HEK293 (cell line): ENCODE measurements at regions not wholly inside any gene's neighbourhood (a gene's known extent, or its start where the extent isn't known, plus 50 kb on each side); places are given as distances from the start of the nearest gene placed in this dataset.

Experiments used
- CTCF ChIA-PET: fragments of 350-600 bp; formaldehyde crosslinking; extraction: SDS; loops from one replicate; lab custom pipeline; 2021; ENCODE audit warnings: antibody characterized with exemption; lab: Yijun Ruan, JAX
- POLR2A ChIA-PET: fragments of 300-600 bp; formaldehyde crosslinking; extraction: SDS; loops from one replicate; lab custom pipeline; 2020; ENCODE audit warnings: antibody characterized with exemption, inconsistent platforms; lab: Yijun Ruan, JAX
- H3K27ac ChIP-seq: fragments of 200-500 bp; sonication (Bioruptor generic); 2 replicates; pipeline ENCODE4 v1.5.1; 2014; ENCODE audit warnings: low read depth, low read length, control low read depth, inconsistent platforms; ENCODE audit errors: extremely low read depth
- H3K36me3 ChIP-seq, 2 experiments: fragments of 200-500 bp in 1 of 2; sonication (Bioruptor generic) in 1 of 2; 1 replicate in 1 of 2; 2 replicates in 1 of 2; pipeline ENCODE4 v1.5.1; 2014 to 2017; ENCODE audit warnings: inconsistent platforms in 2 of 2, low read length in 2 of 2; ENCODE audit not compliant: control insufficient read depth in 2 of 2, insufficient read depth in 1 of 2
- H3K4me1 ChIP-seq: fragments of 200-500 bp; sonication (Bioruptor generic); 2 replicates; pipeline ENCODE4 v1.5.1; 2014; ENCODE audit warnings: mild to moderate bottlenecking, low read length, inconsistent platforms; ENCODE audit not compliant: control insufficient read depth, insufficient read depth
- H3K4me3 ChIP-seq: 2 replicates; pipeline ENCODE4 v1.5.1; 2011; ENCODE audit warnings: low read depth, mild to moderate bottlenecking, control low read depth, low read length, moderate library complexity
- H3K9me3 ChIP-seq: fragments of 200-500 bp; sonication (Bioruptor generic); 2 replicates; pipeline ENCODE4 v1.5.1; 2014; ENCODE audit warnings: low read depth, low read length, inconsistent platforms; ENCODE audit not compliant: control insufficient read depth, insufficient read depth
- BCL11B ChIP-seq: fragments of 450-650 bp; formaldehyde crosslinking; IDR thresholded peaks from 2 replicates; pipeline ENCODE4 v1.5.1; 2016; ENCODE audit warnings: low read depth, missing biosample characterization, missing genetic modification characterization
- GLI4 ChIP-seq: fragments of 450-650 bp; formaldehyde crosslinking; IDR thresholded peaks from 2 replicates; pipeline ENCODE4 v1.5.1; 2016; ENCODE audit warnings: missing biosample characterization, missing genetic modification characterization
- HOXC10 ChIP-seq: sonication (generic); formaldehyde crosslinking; IDR thresholded peaks from 2 replicates; pipeline ENCODE4 v1.8.1; 2023; ENCODE audit warnings: mild to moderate bottlenecking, missing genetic modification reagents
- INSM2 ChIP-seq: fragments of 450-650 bp; formaldehyde crosslinking; IDR thresholded peaks from 2 replicates; pipeline ENCODE4 v1.5.1; 2016; ENCODE audit warnings: missing biosample characterization, missing genetic modification characterization
- KLF7 ChIP-seq: fragments of 450-650 bp; formaldehyde crosslinking; IDR thresholded peaks from 2 replicates; pipeline ENCODE4 v1.5.1; 2016; ENCODE audit warnings: missing biosample characterization, missing genetic modification characterization, borderline replicate concordance
- PRDM1 ChIP-seq: fragments of 450-650 bp; formaldehyde crosslinking; IDR thresholded peaks from 2 replicates; pipeline ENCODE4; 2016; ENCODE audit warnings: missing biosample characterization, missing genetic modification characterization
- PRDM6 ChIP-seq: fragments of 450-650 bp; formaldehyde crosslinking; IDR thresholded peaks from 2 replicates; pipeline ENCODE4 v1.5.1; 2017; ENCODE audit warnings: missing biosample characterization, missing genetic modification characterization
- SCRT1 ChIP-seq: fragments of 450-650 bp; formaldehyde crosslinking; IDR thresholded peaks from 2 replicates; pipeline ENCODE4 v1.5.1; 2016; ENCODE audit warnings: missing biosample characterization, missing genetic modification characterization, borderline replicate concordance
- ZNF133 ChIP-seq: fragments of 450-650 bp; formaldehyde crosslinking; IDR thresholded peaks from 2 replicates; pipeline ENCODE4 v1.5.1; 2016; ENCODE audit warnings: missing biosample characterization, missing genetic modification characterization
- ZNF560 ChIP-seq: fragments of 450-650 bp; formaldehyde crosslinking; IDR thresholded peaks from 2 replicates; pipeline ENCODE4 v1.5.1; 2017; ENCODE audit warnings: missing biosample characterization, missing genetic modification characterization, borderline replicate concordance
- ZNF626 ChIP-seq: fragments of 450-650 bp; sonication (Bioruptor Pico); formaldehyde crosslinking; IDR thresholded peaks from 2 replicates; pipeline ENCODE4 v1.5.1; 2018; ENCODE audit warnings: missing biosample characterization, missing genetic modification characterization, inconsistent platforms
- ZNF777 ChIP-seq: fragments of 450-650 bp; formaldehyde crosslinking; IDR thresholded peaks from 2 replicates; pipeline ENCODE4 v1.5.1; 2017; ENCODE audit warnings: missing biosample characterization, missing genetic modification characterization, borderline replicate concordance
- TF ChIP-seq, protein P1 (sequence below): fragments of 450-650 bp; formaldehyde crosslinking; IDR thresholded peaks from 2 replicates; pipeline ENCODE4 v1.5.1; 2016; ENCODE audit warnings: missing biosample characterization, missing genetic modification characterization
- TF ChIP-seq, protein P2 (sequence below): fragments of 450-650 bp; formaldehyde crosslinking; IDR thresholded peaks from 2 replicates; pipeline ENCODE4 v1.5.1; 2017; ENCODE audit warnings: missing biosample characterization, missing genetic modification characterization

DNA sequence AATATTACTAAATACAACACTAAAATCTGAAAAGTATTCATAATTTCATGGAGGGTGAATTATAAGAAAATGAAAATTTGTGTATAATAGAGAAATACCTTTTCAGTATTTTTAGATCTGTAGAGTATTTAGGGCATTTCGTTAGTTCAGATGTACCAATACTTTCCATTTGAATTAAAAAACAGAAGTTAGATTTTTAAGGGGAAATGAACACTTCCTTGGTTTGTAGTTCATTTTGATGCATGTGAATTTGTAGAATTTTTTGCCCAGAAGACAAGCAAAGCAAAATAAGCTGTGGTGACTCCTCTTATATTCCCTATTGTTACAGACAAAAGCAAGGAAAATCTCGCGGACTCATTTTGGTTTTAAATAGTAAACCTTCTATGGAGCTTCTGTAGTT lies 209.0 kb upstream of the RPS23 start (continued):
- TF ChIP-seq, protein P1, sequence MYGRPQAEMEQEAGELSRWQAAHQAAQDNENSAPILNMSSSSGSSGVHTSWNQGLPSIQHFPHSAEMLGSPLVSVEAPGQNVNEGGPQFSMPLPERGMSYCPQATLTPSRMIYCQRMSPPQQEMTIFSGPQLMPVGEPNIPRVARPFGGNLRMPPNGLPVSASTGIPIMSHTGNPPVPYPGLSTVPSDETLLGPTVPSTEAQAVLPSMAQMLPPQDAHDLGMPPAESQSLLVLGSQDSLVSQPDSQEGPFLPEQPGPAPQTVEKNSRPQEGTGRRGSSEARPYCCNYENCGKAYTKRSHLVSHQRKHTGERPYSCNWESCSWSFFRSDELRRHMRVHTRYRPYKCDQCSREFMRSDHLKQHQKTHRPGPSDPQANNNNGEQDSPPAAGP (tag by site-specific recombination), result no peak
- TF ChIP-seq ZNF777 (tag by site-specific recombination) (no peak), ZNF133 (tag by site-specific recombination) (no peak), KLF7 (tag by site-specific recombination) (no peak), SCRT1 (tag by site-specific recombination) (no peak), BCL11B (no peak)

DNA sequence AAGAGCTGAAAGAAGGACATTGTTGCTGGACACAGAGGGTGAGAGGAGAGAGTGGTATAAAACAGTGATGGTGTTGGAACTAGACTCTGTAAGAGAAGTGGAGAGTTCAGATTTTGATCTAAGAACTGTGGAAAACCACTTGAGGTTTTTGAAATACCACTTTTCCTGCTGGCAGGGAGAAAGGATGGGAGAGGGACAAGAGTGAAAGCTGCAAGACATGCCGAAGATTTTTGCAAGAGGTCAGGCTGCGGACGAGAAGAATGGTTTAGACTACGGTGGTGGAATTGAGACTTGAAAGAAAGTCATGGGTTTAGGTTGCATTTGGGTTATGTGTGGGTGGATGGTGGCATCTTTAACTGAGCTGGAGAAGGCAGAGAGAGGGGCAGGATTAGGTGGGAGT lies 202.2 kb upstream of the RPS23 start:
- Histone ChIP-seq H3K4me1 (no peaks in the 10 kb centered on the region), H3K4me3 (no peak overlapping the region), H3K27ac (no peak overlapping the region), H3K9me3 (no peaks in the 10 kb centered on the region), H3K36me3 (no peaks in the 10 kb centered on the region)
- POLR2A ChIA-PET, result no interaction called here
- TF ChIP-seq PRDM1 (tag by site-specific recombination), result peak; percentile 67
- TF ChIP-seq, protein P2, sequence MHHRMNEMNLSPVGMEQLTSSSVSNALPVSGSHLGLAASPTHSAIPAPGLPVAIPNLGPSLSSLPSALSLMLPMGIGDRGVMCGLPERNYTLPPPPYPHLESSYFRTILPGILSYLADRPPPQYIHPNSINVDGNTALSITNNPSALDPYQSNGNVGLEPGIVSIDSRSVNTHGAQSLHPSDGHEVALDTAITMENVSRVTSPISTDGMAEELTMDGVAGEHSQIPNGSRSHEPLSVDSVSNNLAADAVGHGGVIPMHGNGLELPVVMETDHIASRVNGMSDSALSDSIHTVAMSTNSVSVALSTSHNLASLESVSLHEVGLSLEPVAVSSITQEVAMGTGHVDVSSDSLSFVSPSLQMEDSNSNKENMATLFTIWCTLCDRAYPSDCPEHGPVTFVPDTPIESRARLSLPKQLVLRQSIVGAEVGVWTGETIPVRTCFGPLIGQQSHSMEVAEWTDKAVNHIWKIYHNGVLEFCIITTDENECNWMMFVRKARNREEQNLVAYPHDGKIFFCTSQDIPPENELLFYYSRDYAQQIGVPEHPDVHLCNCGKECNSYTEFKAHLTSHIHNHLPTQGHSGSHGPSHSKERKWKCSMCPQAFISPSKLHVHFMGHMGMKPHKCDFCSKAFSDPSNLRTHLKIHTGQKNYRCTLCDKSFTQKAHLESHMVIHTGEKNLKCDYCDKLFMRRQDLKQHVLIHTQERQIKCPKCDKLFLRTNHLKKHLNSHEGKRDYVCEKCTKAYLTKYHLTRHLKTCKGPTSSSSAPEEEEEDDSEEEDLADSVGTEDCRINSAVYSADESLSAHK, result no peak
- no peak for TF ChIP-seq GLI4
- CTCF ChIA-PET, result no interaction called here

- CTCF ChIA-PET, result interaction anchor here (1.2 kb wide), 1 partner anchor 124 kb away, joined by 3 read pairs; no protein-coding TSS in a partner anchor
- TF ChIP-seq ZNF560 (tag by site-specific recombination) (no peak), ZNF133 (tag by site-specific recombination) (no peak), PRDM6 (tag by site-specific recombination) (no peak), HOXC10 (CRISPR knock-in tag) (no peak), ZNF626 (tag by site-specific recombination) (no peak), INSM2 (tag by site-specific recombination) (no peak)
These were observed 198.0 kb upstream of the RPS23 start for GRCh38 chr5:82476155-82476554.

More at GRCh38 chr5:82476155-82476554, 198.0 kb upstream of the RPS23 start:
- Histone ChIP-seq H3K4me1 (no peaks in the 10 kb centered on the region), H3K4me3 (no peak overlapping the region), H3K9me3 (no peaks in the 10 kb centered on the region), H3K27ac (no peak overlapping the region), H3K36me3 (no peaks in the 10 kb centered on the region)
- POLR2A ChIA-PET, result no interaction called here
